GM10248 (cell line): ENCODE measurements at regions not wholly inside any gene's neighbourhood (a gene's known extent, or its start where the extent isn't known, plus 50 kb on each side); places are given as distances from the start of the nearest gene placed in this dataset.
A peak's percentile ranks its signal among the peaks of the same experiment; 100 is the strongest.
"Not testable (repeated sequence)": the region's sequence is repeated elsewhere in the genome, so short reads cannot be mapped to it uniquely, and the experiment has no call there.

ENCODE experiments used
- CTCF ChIA-PET: fragments of 300-600 bp; sonication (Branson Sonifier 250); formaldehyde crosslinking; extraction: SDS; loops from one replicate; lab custom pipeline; 2021; ENCODE audit warnings: antibody characterized with exemption; lab: Yijun Ruan, JAX
- POLR2A ChIA-PET: fragments of 350-650 bp; sonication (Branson Sonifier 250); formaldehyde crosslinking; extraction: SDS; loops from one replicate; lab custom pipeline; 2020; ENCODE audit warnings: antibody characterized with exemption; lab: Yijun Ruan, JAX
- DNase-seq: peaks from one replicate; pipeline ENCODE4 v3.0.0; 2012; ENCODE audit errors: extremely low spot score

DNA sequence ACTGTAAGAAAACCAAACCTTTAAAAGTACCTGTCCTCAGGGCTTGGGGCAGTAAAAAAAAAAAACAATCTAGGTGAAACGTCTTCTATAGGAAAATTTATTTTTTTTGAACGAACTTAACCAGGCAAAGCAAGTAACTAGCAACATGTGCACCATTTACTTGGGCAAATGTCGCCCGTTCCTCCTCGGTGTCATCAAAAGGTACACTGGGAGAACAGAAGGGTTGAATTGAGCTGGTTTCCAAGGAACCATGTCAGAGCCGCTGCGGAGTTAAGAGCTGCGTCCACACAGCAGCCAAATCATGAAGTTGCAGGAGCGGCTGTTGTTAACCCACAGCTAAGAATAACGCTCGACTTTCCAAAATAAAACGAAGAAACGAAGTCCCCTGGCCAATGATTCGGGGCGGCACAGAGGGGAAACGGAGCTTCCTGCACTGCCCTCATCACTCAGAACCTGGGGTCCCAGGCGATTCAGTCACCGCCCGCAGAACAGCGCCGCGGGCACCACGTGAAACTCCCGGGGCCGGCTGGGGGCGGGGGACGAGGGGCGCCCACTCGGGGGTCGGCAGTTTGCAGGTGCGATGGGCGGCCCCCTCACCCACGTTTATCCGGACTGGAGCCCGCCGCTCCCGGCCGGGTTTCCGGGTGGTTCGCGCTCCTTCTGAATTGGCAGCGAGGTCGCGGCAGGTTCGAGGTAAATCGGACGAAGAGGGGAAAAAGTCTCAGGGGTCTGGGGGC, 53.6 kb upstream of the PLGLB1 start:
- POLR2A ChIA-PET, CTCF ChIA-PET, DNase-seq: not testable (repeated sequence)

DNA sequence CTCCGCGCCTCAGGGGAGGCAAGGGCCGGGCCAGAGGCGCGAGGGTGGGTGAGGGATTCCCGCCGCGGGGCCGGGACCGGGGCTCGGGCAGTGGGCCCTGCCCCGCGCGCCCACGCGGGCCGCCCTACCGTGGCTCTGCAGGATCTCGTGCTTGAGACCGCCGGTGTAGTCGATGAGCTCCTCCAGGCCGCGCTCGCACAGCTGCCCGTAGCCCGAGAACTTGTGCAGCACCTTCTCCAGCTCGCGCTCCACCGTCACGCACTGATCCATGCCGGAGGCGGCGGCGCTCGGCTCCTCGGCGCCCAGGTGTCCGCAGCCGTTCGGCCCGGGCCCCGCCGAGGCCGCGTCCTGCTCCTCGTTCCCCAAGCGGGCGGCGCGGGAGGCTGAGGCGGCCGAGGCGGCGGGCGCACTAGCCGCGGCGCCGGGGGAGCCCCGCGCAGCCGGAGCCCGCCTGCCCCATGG, 54.2 kb upstream of the PLGLB1 start:
- POLR2A ChIA-PET, CTCF ChIA-PET: not testable (repeated sequence)
- peak; percentile 17 for DNase-seq

- POLR2A ChIA-PET, CTCF ChIA-PET: not testable (repeated sequence)
- peak; percentile 51 for DNase-seq
These were observed 54.8 kb upstream of the PLGLB1 start for GRCh38 chr2:87076253-87077123.

- POLR2A ChIA-PET, CTCF ChIA-PET, DNase-seq: not testable (repeated sequence)
These were observed 55.4 kb upstream of the PLGLB1 start for GRCh38 chr2:87077124-87077446.

DNA sequence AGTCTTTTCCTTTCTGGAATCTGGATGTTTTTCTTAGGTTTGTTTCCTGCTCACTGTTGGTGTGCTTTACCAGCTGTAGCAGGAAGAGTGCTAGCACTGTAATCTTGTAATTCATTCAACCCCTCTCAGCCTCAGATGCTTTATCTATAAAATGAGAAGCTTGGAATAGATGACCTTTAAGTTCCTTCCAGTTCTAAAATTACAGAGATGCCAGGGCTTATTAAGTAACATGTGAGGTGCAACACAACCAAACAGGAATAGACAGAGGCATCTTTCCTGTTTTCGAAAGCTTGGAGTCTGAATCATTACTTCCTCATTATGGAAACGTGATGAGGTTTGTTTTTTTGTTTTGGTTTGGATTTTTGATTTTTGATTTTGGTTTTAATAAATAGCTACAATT, 60.1 kb upstream of the PLGLB1 start:
- CTCF ChIA-PET, DNase-seq, POLR2A ChIA-PET: not testable (repeated sequence)

DNA sequence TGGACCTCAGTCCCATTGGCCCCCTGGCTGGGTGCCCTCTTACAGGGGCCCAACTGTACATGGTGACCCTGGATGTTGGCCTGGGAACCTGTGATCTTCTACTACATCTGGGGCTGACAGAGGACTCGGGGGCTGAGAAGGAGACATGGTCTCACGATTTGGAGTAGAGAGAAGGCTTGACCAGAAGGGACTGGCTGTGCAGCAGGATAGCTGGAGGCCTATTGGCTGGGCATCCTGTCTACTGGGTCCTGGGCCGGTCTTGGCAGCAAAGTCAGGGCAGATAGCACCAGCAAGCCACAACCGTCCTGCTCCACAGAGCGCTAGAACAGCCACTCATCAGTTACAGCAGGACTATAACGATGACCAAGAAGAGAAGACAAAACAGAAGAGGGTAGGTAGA, 66.4 kb upstream of the PLGLB1 start:
- DNase-seq, POLR2A ChIA-PET: not testable (repeated sequence)

DNA sequence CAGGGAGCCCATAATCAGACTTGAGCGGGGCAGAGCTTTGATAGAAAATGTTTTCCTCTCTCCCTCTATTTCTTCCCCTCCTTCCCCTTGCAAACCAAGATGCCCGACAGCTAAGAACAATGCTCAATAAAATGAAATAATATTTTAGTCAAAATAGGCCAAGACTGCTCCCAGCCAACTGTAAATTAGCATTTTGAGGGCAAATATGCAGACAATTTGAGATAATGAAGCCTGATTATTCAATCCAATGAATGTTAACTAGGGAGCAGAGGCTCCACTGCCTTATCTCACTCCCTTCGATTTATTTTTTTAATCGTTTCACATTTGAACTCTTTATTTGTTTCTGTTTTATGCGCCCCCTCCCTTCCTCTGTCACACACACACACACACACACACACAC, 67.8 kb upstream of the PLGLB1 start:
- DNase-seq, POLR2A ChIA-PET, CTCF ChIA-PET: not testable (repeated sequence)

More for the DNA sequence above, 66.4 kb upstream of the PLGLB1 start:
- CTCF ChIA-PET, result not testable (repeated sequence)

GRCh38 chr2:87093252-87093651, 71.6 kb upstream of the PLGLB1 start:
- POLR2A ChIA-PET, DNase-seq, CTCF ChIA-PET: not testable (repeated sequence)

GRCh38 chr2:87093937-87094529, 72.4 kb upstream of the PLGLB1 start:
- CTCF ChIA-PET, POLR2A ChIA-PET, DNase-seq: not testable (repeated sequence)

DNA sequence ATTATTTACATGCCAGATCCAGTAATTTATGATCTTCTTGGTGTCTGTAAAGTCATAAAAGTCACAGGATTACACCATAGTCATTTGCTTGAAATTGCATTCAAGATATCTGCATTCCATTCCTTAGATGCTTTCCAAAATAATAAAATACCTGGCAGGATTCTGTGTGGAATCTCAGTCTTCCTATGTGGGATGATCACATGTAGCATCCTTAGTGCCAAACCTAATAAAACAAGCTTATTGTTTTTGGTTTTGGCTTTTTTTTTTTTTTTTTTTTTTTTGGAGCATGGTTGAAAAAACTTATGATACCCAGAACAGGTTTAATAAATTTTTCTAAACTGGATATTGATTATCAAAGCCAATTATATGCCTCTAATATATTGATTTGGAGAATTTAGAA, 74.2 kb upstream of the PLGLB1 start:
- CTCF ChIA-PET, POLR2A ChIA-PET, DNase-seq: not testable (repeated sequence)

GRCh38 chr2:87128761-87129553, 107.3 kb upstream of the PLGLB1 start:
- CTCF ChIA-PET, DNase-seq, POLR2A ChIA-PET: not testable (repeated sequence)

DNA sequence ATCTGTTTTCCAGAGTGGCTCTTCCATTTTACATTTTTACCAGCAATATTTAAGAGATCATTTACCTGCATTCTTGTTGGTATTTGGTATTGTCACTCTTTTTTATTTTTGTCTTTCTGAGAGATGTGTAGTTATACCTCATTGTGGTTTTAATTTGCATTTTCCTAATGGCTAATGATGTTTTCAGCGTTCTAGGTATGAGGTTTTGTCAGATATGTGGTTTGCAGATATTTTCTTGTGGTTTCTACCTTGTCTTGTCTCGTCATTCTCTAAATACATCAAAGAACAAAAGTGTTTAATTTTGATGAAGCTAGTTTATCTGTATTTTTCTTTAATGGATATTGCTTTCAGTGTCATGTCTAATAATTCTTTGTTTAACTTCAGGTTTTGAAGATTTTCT, 110.9 kb upstream of the PLGLB1 start:
- DNase-seq, POLR2A ChIA-PET, CTCF ChIA-PET: not testable (repeated sequence)

- DNase-seq, CTCF ChIA-PET, POLR2A ChIA-PET: not testable (repeated sequence)
These were observed 130.3 kb upstream of the PLGLB1 start for GRCh38 chr2:87151835-87152493.

- CTCF ChIA-PET, POLR2A ChIA-PET, DNase-seq: not testable (repeated sequence)
These were observed 152.8 kb upstream of the PLGLB1 start for GRCh38 chr2:87174454-87174853.

- POLR2A ChIA-PET, CTCF ChIA-PET, DNase-seq: not testable (repeated sequence)
These were observed 161.7 kb upstream of the PLGLB1 start for GRCh38 chr2:87183373-87183772.

GRCh38 chr2:87184260-87184659, 162.6 kb upstream of the PLGLB1 start:
- POLR2A ChIA-PET, DNase-seq, CTCF ChIA-PET: not testable (repeated sequence)

- CTCF ChIA-PET, POLR2A ChIA-PET: not testable (repeated sequence)
These were observed 167.6 kb upstream of the PLGLB1 start for GRCh38 chr2:87189214-87189613.

More at GRCh38 chr2:87189214-87189613, 167.6 kb upstream of the PLGLB1 start:
- not testable (repeated sequence) for DNase-seq
